H1 (cell line): ENCODE measurements at regions not wholly inside any gene's neighbourhood (a gene's known extent, or its start where the extent isn't known, plus 50 kb on each side); places are given as distances from the start of the nearest gene placed in this dataset.

Source experiments
- ATF2 ChIP-seq: IDR thresholded peaks from 2 replicates; pipeline ENCODE4 v1.6.1; 2012; ENCODE audit warnings: low read length, inconsistent platforms
- CHD7 ChIP-seq: fragments of 300-600 bp; sonication (generic); IDR thresholded peaks from 2 replicates; pipeline ENCODE4 v1.7.1; 2012; ENCODE audit warnings: low read length, moderate library complexity, mild to moderate bottlenecking, inconsistent platforms; ENCODE audit not compliant: insufficient replicate concordance
- JUND ChIP-seq: IDR thresholded peaks from 2 replicates; pipeline ENCODE4 v1.6.1; 2011; ENCODE audit warnings: mild to moderate bottlenecking, improper control_type of control experiment, low read length
- RNF2 ChIP-seq: fragments of 200-900, 300-1000 bp; sonication (generic); IDR thresholded peaks from 2 replicates; pipeline ENCODE4 v1.7.1; 2016; ENCODE audit warnings: borderline replicate concordance, low read depth, mild to moderate bottlenecking, antibody characterized with exemption, low read length; ENCODE audit not compliant: poor library complexity, severe bottlenecking; ENCODE audit errors: missing control alignments
- SIX5 ChIP-seq: IDR thresholded peaks from 2 replicates; pipeline ENCODE4 v1.6.1; 2011; ENCODE audit warnings: mild to moderate bottlenecking, low read depth, low read length
- TAF7 ChIP-seq: optimal IDR thresholded peaks from 2 replicates; pipeline ENCODE3; 2011; ENCODE audit warnings: low read depth, mild to moderate bottlenecking, inconsistent platforms, low read length, moderate library complexity, borderline replicate concordance

- TF ChIP-seq CHD7 (no peak), ATF2 (no peak), TAF7 (no peak), SIX5 (no peak), RNF2 (no peak), JUND (no peak)
- TF ChIP-seq, all 59 proteins: peak for 0
Observed at GRCh38 chr11:28383456-28383855, 275.3 kb downstream of the METTL15 start (continued).
